PC-9 (cell line): ENCODE measurements at regions not wholly inside any gene's neighbourhood (a gene's known extent, or its start where the extent isn't known, plus 50 kb on each side); places are given as distances from the start of the nearest gene placed in this dataset.

ENCODE experiments used
- CTCF ChIP-seq: fragments of 200-600 bp; sonication (generic); conservative IDR thresholded peaks from 2 replicates; pipeline ENCODE4 v1.6.1; 2017; ENCODE audit warnings: mixed run types, antibody characterized with exemption, mild to moderate bottlenecking, moderate library complexity
- EZH2 ChIP-seq: fragments of 200-600 bp; sonication (generic); IDR thresholded peaks from 2 replicates; pipeline ENCODE4 v1.8.0; 2017; ENCODE audit warnings: antibody characterized with exemption, low read depth

DNA sequence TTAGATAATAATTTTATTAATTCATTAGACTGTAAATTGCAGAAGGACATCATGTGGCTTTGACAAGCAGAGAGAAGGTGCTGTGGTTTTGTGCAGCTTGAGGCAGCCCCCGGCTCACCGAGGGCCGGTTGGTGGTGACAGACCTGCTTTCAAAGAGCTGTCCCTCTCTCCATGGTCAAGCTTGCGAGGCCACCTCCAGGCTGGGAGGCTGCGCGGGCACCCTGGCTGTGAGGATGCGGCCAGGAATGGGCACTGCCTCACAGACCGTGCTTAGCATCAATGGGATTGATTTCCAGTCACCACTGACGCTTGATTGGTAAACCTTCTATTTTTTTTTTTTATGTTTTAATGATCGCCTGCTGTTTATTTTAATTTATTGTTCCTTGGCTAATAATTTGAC lies 690.9 kb downstream of the GALR1 start:
- TF ChIP-seq CTCF = no peak
- no peak for TF ChIP-seq EZH2
